NB4 (cell line): ENCODE measurements at regions not wholly inside any gene's neighbourhood (a gene's known extent, or its start where the extent isn't known, plus 50 kb on each side); places are given as distances from the start of the nearest gene placed in this dataset.

ENCODE experiments used
- CTCF ChIP-seq: IDR thresholded peaks from one replicate; pipeline ENCODE4 v1.5.1; 2012; ENCODE audit warnings: low read depth, low read length
- MAX ChIP-seq: IDR thresholded peaks from 2 replicates; pipeline ENCODE4 v1.6.1; 2011; ENCODE audit warnings: low read depth, low read length
- MYC ChIP-seq: IDR thresholded peaks from 2 replicates; pipeline ENCODE4 v1.6.1; 2011; ENCODE audit warnings: low read depth, low read length
- POLR2A ChIP-seq: IDR thresholded peaks from 2 replicates; pipeline ENCODE4 v1.6.1; 2011; ENCODE audit warnings: mild to moderate bottlenecking; ENCODE audit not compliant: insufficient read length; ENCODE audit errors: extremely low read depth

- TF ChIP-seq CTCF (no peak), POLR2A (no peak), MAX (no peak), MYC (no peak)
These were observed 640.0 kb downstream of the IPMK start for GRCh38 chr10:57627642-57628178.
